ENCODE measurements at regions not wholly inside any gene's neighbourhood (a gene's known extent, or its start where the extent isn't known, plus 50 kb on each side); places are given as distances from the start of the nearest gene placed in this dataset.

GRCh38 chr5:97923496-97923895 lies 740.4 kb upstream of the RIOK2 start:
- TF ChIP-seq POLR2A (IDR thresholded peaks at IDR 0.05; ENCODE audit: low read depth, low read length) (no peak), POLR2AphosphoS5 (IDR thresholded peaks at IDR 0.05; ENCODE audit: low read depth, low read length) (no peak)
